ENCODE measurements at regions not wholly inside any gene's neighbourhood (a gene's known extent, or its start where the extent isn't known, plus 50 kb on each side); places are given as distances from the start of the nearest gene placed in this dataset.

GRCh38 chr9:679462-679861 lies 162.0 kb upstream of the DMRT1 start:
- TF ChIP-seq CTCF (conservative IDR thresholded peaks at IDR 0.05) (no peak), ZFX (IDR thresholded peaks at IDR 0.05) (no peak)

Measured in C4-2B (cell line).